ENCODE measurements at regions not wholly inside any gene's neighbourhood (a gene's known extent, or its start where the extent isn't known, plus 50 kb on each side); places are given as distances from the start of the nearest gene placed in this dataset.

- Mint-ChIP-seq H3K9me3 (no peaks in the 10 kb centered on the region), H3K27ac (no peak overlapping the region), H3K27me3 (peaks cover 15% of the 10 kb centered on the region), H3K4me3 (no peak overlapping the region), H3K4me1 (peaks cover 3 to 6% (median 4%) of the 10 kb centered on the region in 4 donors), H3K36me3 (no peaks in the 10 kb centered on the region)
- H3K36me3 ChIP-seq (ENCODE audit: control insufficient read depth, insufficient read depth, low read length): no peaks in the 10 kb centered on the region
- no peaks in the 10 kb centered on the region for H3K4me1 ChIP-seq (ENCODE audit: control insufficient read depth, insufficient read depth, low read length, poor library complexity, severe bottlenecking)
- no peaks in the 10 kb centered on the region for H3K9me3 ChIP-seq (ENCODE audit: control insufficient read depth in 2 of 2, low read length in 2 of 2)
- no peak overlapping the region for H3K4me3 ChIP-seq (ENCODE audit: low read depth, low read length)
- ATAC-seq (ENCODE audit: low read depth in 2 of 2) (no peak), DNase-seq (no peak)
- H3K27me3 ChIP-seq (ENCODE audit: control insufficient read depth, insufficient read depth, low read length): no peaks in the 10 kb centered on the region
- H3K27ac ChIP-seq (ENCODE audit: insufficient read depth, low read length, poor library complexity, severe bottlenecking): no peak overlapping the region
Measured at GRCh38 chr6:37116326-37116725, 53.6 kb upstream of the PIM1 start.

DNA sequence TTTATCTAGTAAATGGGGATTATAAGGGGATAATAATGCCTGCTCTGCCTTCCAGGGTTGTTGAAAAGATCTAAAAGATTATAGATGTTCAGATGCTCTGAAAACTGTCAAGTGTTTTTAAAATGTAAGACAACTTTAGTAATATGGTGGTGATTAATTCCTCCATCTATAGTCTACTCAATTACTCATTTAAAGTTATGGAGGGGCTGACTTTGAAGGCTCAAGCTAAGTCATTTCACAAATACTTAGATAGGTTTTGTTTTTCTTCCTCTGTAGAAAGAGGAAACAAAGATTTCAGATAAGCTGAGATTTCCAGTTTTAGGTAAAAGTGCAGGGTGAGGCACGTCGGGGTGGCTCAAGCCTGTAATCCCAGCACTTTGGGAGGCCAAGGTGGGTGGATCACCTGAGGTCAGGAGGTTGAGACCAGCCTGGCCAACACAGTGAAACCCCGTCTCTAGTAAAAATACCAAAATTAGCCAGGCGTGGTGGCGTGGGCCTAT is 50.5 kb upstream of the PIM1 start:
- Histone ChIP-seq H3K4me1 (ENCODE audit: control insufficient read depth, insufficient read depth, low read length, poor library complexity, severe bottlenecking) (no peaks in the 10 kb centered on the region), H3K36me3 (ENCODE audit: control insufficient read depth, insufficient read depth, low read length) (no peaks in the 10 kb centered on the region), H3K27me3 (ENCODE audit: control insufficient read depth, insufficient read depth, low read length) (no peaks in the 10 kb centered on the region), H3K27ac (ENCODE audit: insufficient read depth, low read length, poor library complexity, severe bottlenecking) (no peak overlapping the region), H3K4me3 (ENCODE audit: low read depth, low read length) (no peak overlapping the region), H3K9me3 (ENCODE audit: control insufficient read depth in 2 of 2, low read length in 2 of 2) (no peaks in the 10 kb centered on the region)
- Mint-ChIP-seq H3K27me3 (peaks cover 10% of the 10 kb centered on the region), H3K27ac (peak overlapping the region in 1 of 3 donors; percentile 75), H3K4me3 (no peak overlapping the region), H3K4me1 (peaks cover 3 to 6% (median 4%) of the 10 kb centered on the region in 4 donors), H3K36me3 (no peaks in the 10 kb centered on the region), H3K9me3 (no peaks in the 10 kb centered on the region)
- ATAC-seq (ENCODE audit: low read depth in 2 of 2): no peak
- no peak for DNase-seq

Measured in CD4-positive, CD25-positive, alpha-beta regulatory T cell (primary cell).